Embryonic facial prominence (tissue), 1 donor: ENCODE measurements at regions not wholly inside any gene's neighbourhood (a gene's known extent, or its start where the extent isn't known, plus 50 kb on each side); places are given as distances from the start of the nearest gene placed in this dataset.

Experiments used
- DNase-seq: peaks from one replicate; pipeline ENCODE4 v3.0.0-alpha.2; 2016; ENCODE audit errors: extremely low spot score

- DNase-seq: no peak
Observed at GRCh38 chr4:45778514-45778913, 345.3 kb downstream of the GABRG1 start.

GRCh38 chr4:45776146-45776545 is 347.7 kb downstream of the GABRG1 start:
- DNase-seq: no peak

GRCh38 chr4:45770958-45771357 is 352.9 kb downstream of the GABRG1 start:
- DNase-seq: no peak

- no peak for DNase-seq
Observed at GRCh38 chr4:45765521-45765920, 358.3 kb downstream of the GABRG1 start.

- DNase-seq: no peak
Observed at GRCh38 chr4:45751877-45752530, 371.9 kb downstream of the GABRG1 start.

- no peak for DNase-seq
Observed at GRCh38 chr4:45750721-45751120, 373.1 kb downstream of the GABRG1 start.

GRCh38 chr4:45745741-45746140 is 378.1 kb downstream of the GABRG1 start:
- no peak for DNase-seq

GRCh38 chr4:45741897-45742296 is 382.0 kb downstream of the GABRG1 start:
- no peak for DNase-seq

- DNase-seq: no peak
Observed at GRCh38 chr4:45732161-45732560, 391.7 kb downstream of the GABRG1 start.

GRCh38 chr4:45716093-45716492 is 407.8 kb downstream of the GABRG1 start:
- DNase-seq: no peak

GRCh38 chr4:45713996-45714395 is 409.9 kb downstream of the GABRG1 start:
- DNase-seq: no peak

GRCh38 chr4:45701621-45702020 is 422.2 kb downstream of the GABRG1 start:
- DNase-seq: no peak

GRCh38 chr4:45693746-45694145 is 430.1 kb downstream of the GABRG1 start:
- DNase-seq: no peak

- no peak for DNase-seq
Observed at GRCh38 chr4:45692131-45692735, 431.6 kb downstream of the GABRG1 start.

- DNase-seq: no peak
Observed at GRCh38 chr4:45688341-45688740, 435.5 kb downstream of the GABRG1 start.

GRCh38 chr4:45679411-45679810 is 444.4 kb downstream of the GABRG1 start:
- DNase-seq: no peak

- no peak for DNase-seq
Observed at GRCh38 chr4:45668128-45668527, 455.7 kb downstream of the GABRG1 start.

GRCh38 chr4:45663628-45664081 is 460.2 kb downstream of the GABRG1 start:
- DNase-seq: no peak

- peak; percentile 71 for DNase-seq
Observed at GRCh38 chr4:45663003-45663402, 460.9 kb downstream of the GABRG1 start.

GRCh38 chr4:45661893-45662292 is 462.0 kb downstream of the GABRG1 start:
- DNase-seq: no peak

GRCh38 chr4:45650545-45650944 is 473.3 kb downstream of the GABRG1 start:
- DNase-seq: no peak

- no peak for DNase-seq
Observed at GRCh38 chr4:45648846-45649245, 475.0 kb downstream of the GABRG1 start.

- no peak for DNase-seq
Observed at GRCh38 chr4:45647823-45648222, 476.0 kb downstream of the GABRG1 start.
